Epithelial cell of esophagus (primary cell): ENCODE measurements at regions not wholly inside any gene's neighbourhood (a gene's known extent, or its start where the extent isn't known, plus 50 kb on each side); places are given as distances from the start of the nearest gene placed in this dataset.

Source experiments
- DNase-seq: peaks from one replicate; pipeline ENCODE4 v3.0.0; 2010; ENCODE audit warnings: low read depth
- H3K4me3 ChIP-seq: 2 replicates; pipeline ENCODE4 v1.5.1; 2011; ENCODE audit warnings: mild to moderate bottlenecking, low read length, control low read depth
- CTCF ChIP-seq: IDR thresholded peaks from 2 replicates; pipeline ENCODE4 v1.5.1; 2011; ENCODE audit warnings: low read depth, mild to moderate bottlenecking, low read length, control low read depth, inconsistent platforms; ENCODE audit not compliant: insufficient read depth; ENCODE audit errors: missing control alignments

- DNase-seq = no peak
- no peak overlapping the region for H3K4me3 ChIP-seq
- no peak for TF ChIP-seq CTCF
These were observed 415.6 kb upstream of the FZD8 start for GRCh38 chr10:36057731-36058130.

DNA sequence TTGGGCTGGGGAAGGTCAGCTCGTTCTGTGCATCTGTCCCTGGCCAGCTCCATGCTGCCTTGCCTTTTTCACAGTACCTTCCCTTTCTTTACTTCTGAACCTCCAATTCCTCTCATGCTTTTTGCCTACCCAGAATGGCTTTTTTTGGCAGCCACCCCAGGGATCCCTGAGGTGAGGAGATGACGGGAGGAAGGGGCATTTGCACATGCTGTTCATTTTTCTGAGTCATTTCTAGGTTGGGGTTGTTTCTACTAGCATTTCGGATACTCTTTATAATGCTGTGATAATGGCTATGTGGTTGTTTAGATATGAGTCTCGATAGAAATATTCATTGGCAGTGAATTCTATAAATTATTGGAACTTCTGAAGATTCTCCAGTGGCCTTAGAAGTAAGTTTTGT is 415.1 kb upstream of the FZD8 start:
- H3K4me3 ChIP-seq = no peak overlapping the region
- TF ChIP-seq CTCF = no peak
- no peak for DNase-seq

- no peak overlapping the region for H3K4me3 ChIP-seq
- no peak for TF ChIP-seq CTCF
- DNase-seq = no peak
These were observed 411.7 kb upstream of the FZD8 start for GRCh38 chr10:36053775-36054174.

DNA sequence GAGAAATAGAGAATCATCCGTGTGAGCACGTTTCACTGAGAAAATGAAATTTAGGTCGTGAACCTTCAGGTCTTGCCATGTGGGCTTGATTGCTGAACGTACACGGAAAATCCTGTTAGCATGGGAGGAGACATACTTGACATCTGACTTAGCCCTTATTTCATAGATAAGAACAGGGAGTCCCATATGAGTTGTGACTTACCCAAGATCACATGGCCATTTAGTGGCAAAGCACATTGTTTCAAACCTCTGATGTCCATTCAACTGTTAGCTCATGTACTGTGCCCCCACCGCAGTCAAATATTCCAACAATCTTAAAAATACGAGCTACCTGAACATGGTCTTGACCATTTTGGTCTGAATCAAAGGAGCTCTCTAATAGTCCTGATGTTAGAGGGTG is 411.2 kb upstream of the FZD8 start:
- no peak for TF ChIP-seq CTCF
- DNase-seq = no peak
- no peak overlapping the region for H3K4me3 ChIP-seq

- no peak overlapping the region for H3K4me3 ChIP-seq
- DNase-seq = no peak
- TF ChIP-seq CTCF = no peak
These were observed 409.4 kb upstream of the FZD8 start for GRCh38 chr10:36051500-36051991.

DNA sequence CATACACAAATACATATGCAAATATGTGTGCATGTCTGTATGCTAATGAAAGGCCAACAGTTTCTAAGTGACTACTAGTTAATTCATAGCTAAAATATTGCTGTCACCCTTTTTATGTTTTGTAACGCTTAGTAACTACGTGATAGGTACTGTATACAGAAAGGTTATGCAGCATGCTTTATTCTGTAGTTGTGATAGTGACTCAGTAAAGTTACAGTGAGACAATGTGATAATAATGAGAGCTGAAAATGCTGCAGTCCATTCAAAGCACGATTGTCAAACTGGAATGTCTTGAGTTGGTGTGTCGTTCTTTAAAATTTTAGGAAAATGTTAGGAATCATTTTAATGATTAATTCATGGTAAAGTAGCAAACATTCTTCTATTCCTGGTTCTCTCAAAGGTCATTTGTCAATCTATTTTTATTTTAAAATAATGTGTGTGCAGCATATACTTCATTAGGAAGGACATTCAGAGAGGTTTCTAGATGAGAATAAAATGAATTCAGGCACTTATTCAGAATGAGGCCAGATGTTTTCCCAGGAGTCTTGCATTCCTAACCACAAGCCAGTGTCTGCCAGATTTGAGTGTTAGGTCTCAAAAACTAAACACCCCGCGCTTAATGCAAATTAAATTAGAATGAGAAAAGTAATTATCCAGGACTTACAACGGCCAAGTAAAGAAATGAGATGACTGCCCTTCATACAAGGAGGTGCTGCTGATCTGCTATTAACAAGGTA is 408.8 kb upstream of the FZD8 start:
- TF ChIP-seq CTCF = no peak
- no peak overlapping the region for H3K4me3 ChIP-seq
- no peak for DNase-seq

GRCh38 chr10:36048780-36049179 is 406.7 kb upstream of the FZD8 start:
- TF ChIP-seq CTCF = no peak
- no peak for DNase-seq

More at GRCh38 chr10:36048780-36049179, 406.7 kb upstream of the FZD8 start:
- no peak overlapping the region for H3K4me3 ChIP-seq
